Stomach (tissue), 8 donors: ENCODE measurements at regions not wholly inside any gene's neighbourhood (a gene's known extent, or its start where the extent isn't known, plus 50 kb on each side); places are given as distances from the start of the nearest gene placed in this dataset.

Source experiments
- DNase-seq, 2 donors: peaks; one replicate each; pipeline versions ENCODE4 v3.0.0 to v3.0.0-alpha.2; 2013 to 2019
- H3K27ac ChIP-seq, 5 donors: fragments of 200-600 bp in 4 of 5; sonication (generic) in 4 of 5; one replicate each; pipeline ENCODE4 v1.5.1; 2013 to 2019; ENCODE audit warnings: mild to moderate bottlenecking in 1 of 5, moderate library complexity in 1 of 5
- H3K27me3 ChIP-seq, 3 donors: fragments of 200-600 bp; sonication (generic); one replicate each; pipeline ENCODE4 v1.5.1; 2017 to 2019; ENCODE audit warnings: mixed run types in 1 of 3
- H3K36me3 ChIP-seq, 4 donors: fragments of 200-600 bp; sonication (generic); 1 replicate in 3 of 4; 2 replicates in 1 of 4; pipeline ENCODE4 v1.5.1; 2016 to 2019
- H3K4me1 ChIP-seq, 4 donors: fragments of 200-600 bp; sonication (generic); one replicate each; pipeline ENCODE4 v1.5.1; 2016 to 2019
- H3K4me3 ChIP-seq, 4 donors: fragments of 200-600 bp; sonication (generic) in 3 of 4; one replicate each; pipeline ENCODE4 v1.5.1; 2016 to 2019; ENCODE audit warnings: mild to moderate bottlenecking in 1 of 4
- H3K9me3 ChIP-seq, 4 donors: fragments of 200-600 bp; sonication (generic); one replicate each; pipeline ENCODE4 v1.5.1; 2016 to 2019
- CTCF ChIP-seq, 7 experiments: fragments of 450-650 bp in 4 of 7; fragments of 200-600 bp in 3 of 7; sonication (generic) in 3 of 7; IDR thresholded peaks; one replicate each; pipeline ENCODE4 v1.5.1; 2016 to 2019; ENCODE audit warnings: antibody characterized with exemption in 7 of 7, control low read depth in 2 of 7, mild to moderate bottlenecking in 1 of 7
- EP300 ChIP-seq: sonication (generic); formaldehyde crosslinking; IDR thresholded peaks from one replicate; pipeline ENCODE4 v1.6.1; 2017; ENCODE audit warnings: antibody characterized with exemption
- POLR2A ChIP-seq, 4 donors: fragments of 450-650 bp; IDR thresholded peaks; one replicate each; pipeline ENCODE4 v1.6.1; 2016; ENCODE audit warnings: antibody characterized with exemption in 4 of 4, control low read depth in 2 of 4, mild to moderate bottlenecking in 1 of 4, moderate library complexity in 1 of 4
- POLR2AphosphoS5 ChIP-seq, 3 donors: sonication (generic); formaldehyde crosslinking; IDR thresholded peaks; one replicate each; pipeline ENCODE4 v1.6.1; 2016; ENCODE audit warnings: antibody characterized with exemption in 3 of 3
- WGBS, 5 donors: extraction: QIAGEN DNeasy Blood & Tissue Kit in 3 of 5; methylation state at CpG; one replicate each; pipeline versions ENCODE4 v1.1.5 to v1.1.7; 2013 to 2018; 5-methylcytosine and 5-hydroxymethylcytosine counted together
- intact Hi-C: fragments of 100-400 bp; cut with DNase I; formaldehyde crosslinking; loops from one replicate; pipeline ENCODE4 v1.15.1; 2023; ENCODE audit warnings: low total_unique reads
- donor health status: healthy with polysubstance abuse.
- donor health status: Bipolar disorder and iron deficiency.
- donor health status: healthy.

GRCh38 chr15:93311620-93312019 lies 222.6 kb upstream of the RGMA start:
- no peak overlapping the region for H3K27ac ChIP-seq

GRCh38 chr15:93308026-93308690 lies 219.1 kb upstream of the RGMA start:
- no peaks in the 10 kb centered on the region for H3K9me3 ChIP-seq
- WGBS, 5 donors, result 90 to 93% (median 92%) methylated on average over 16 of the region's 16 CpGs
- H3K4me3 ChIP-seq, result no peak overlapping the region
- H3K27ac ChIP-seq, result no peak overlapping the region
- no peaks in the 10 kb centered on the region for H3K36me3 ChIP-seq
- intact Hi-C loops, result no loop called here
- peaks cover 0 to 4% (median 0%) of the 10 kb centered on the region in 4 donors for H3K4me1 ChIP-seq
- DNase-seq, result no peak
- no peak for TF ChIP-seq EP300
- no peaks in the 10 kb centered on the region for H3K27me3 ChIP-seq

More at GRCh38 chr15:93311620-93312019, 222.6 kb upstream of the RGMA start:
- no peak for DNase-seq
- whole genome bisulfite sequencing, 5 donors, result 82 to 91% (median 86%) methylated on average over 6 to 11 of the region's 11 CpGs
- Histone ChIP-seq H3K36me3 (no peaks in the 10 kb centered on the region), H3K4me1 (peaks cover 0 to 4% (median 0%) of the 10 kb centered on the region in 4 donors), H3K27me3 (no peaks in the 10 kb centered on the region), H3K9me3 (no peaks in the 10 kb centered on the region), H3K4me3 (no peak overlapping the region)
- no peak for TF ChIP-seq EP300
- TF ChIP-seq POLR2AphosphoS5 (IDR thresholded peaks at IDR 0.05), result no peak
- no peak for TF ChIP-seq POLR2A (IDR thresholded peaks at IDR 0.05)
- no peak for TF ChIP-seq CTCF (IDR thresholded peaks at IDR 0.05)
- intact Hi-C loops, result no loop called here

GRCh38 chr15:93307513-93307912 lies 218.5 kb upstream of the RGMA start:
- Histone ChIP-seq H3K9me3 (no peaks in the 10 kb centered on the region), H3K4me1 (peaks cover 0 to 3% (median 0%) of the 10 kb centered on the region in 4 donors), H3K36me3 (no peaks in the 10 kb centered on the region), H3K27ac (no peak overlapping the region), H3K27me3 (no peaks in the 10 kb centered on the region), H3K4me3 (no peak overlapping the region)
- DNase-seq, result no peak
- 85 to 91% (median 87%) methylated on average over 14 of the region's 14 CpGs for WGBS, 5 donors
- intact Hi-C loops, result no loop called here
- TF ChIP-seq EP300 (no peak), POLR2A (IDR thresholded peaks at IDR 0.05) (no peak), CTCF (IDR thresholded peaks at IDR 0.05) (no peak), POLR2AphosphoS5 (IDR thresholded peaks at IDR 0.05) (no peak)

GRCh38 chr15:93305306-93305705 lies 216.3 kb upstream of the RGMA start:
- H3K36me3 ChIP-seq, result no peaks in the 10 kb centered on the region
- DNase-seq, result no peak
- H3K4me1 ChIP-seq, result no peaks in the 10 kb centered on the region
- whole genome bisulfite sequencing, 5 donors, result 52 to 69% (median 69%) methylated on average over 2 of the region's 2 CpGs
- H3K27me3 ChIP-seq, result no peaks in the 10 kb centered on the region
- intact Hi-C loops, result no loop called here
- no peak overlapping the region for H3K4me3 ChIP-seq
- H3K9me3 ChIP-seq, result no peaks in the 10 kb centered on the region
- no peak for TF ChIP-seq POLR2A (IDR thresholded peaks at IDR 0.05)
- TF ChIP-seq EP300, result no peak
- no peak for TF ChIP-seq CTCF (IDR thresholded peaks at IDR 0.05)
- TF ChIP-seq POLR2AphosphoS5 (IDR thresholded peaks at IDR 0.05), result no peak
- no peak overlapping the region for H3K27ac ChIP-seq

- WGBS, 5 donors, result 70 to 86% (median 84%) methylated on average over 6 of the region's 6 CpGs
- DNase-seq, result peak in 1 of 2 donors; percentile 30
- Histone ChIP-seq H3K4me1 (no peaks in the 10 kb centered on the region), H3K27ac (no peak overlapping the region), H3K36me3 (no peaks in the 10 kb centered on the region), H3K9me3 (no peaks in the 10 kb centered on the region), H3K27me3 (no peaks in the 10 kb centered on the region), H3K4me3 (no peak overlapping the region)
- TF ChIP-seq EP300 (no peak), CTCF (IDR thresholded peaks at IDR 0.05) (no peak), POLR2AphosphoS5 (IDR thresholded peaks at IDR 0.05) (no peak), POLR2A (IDR thresholded peaks at IDR 0.05) (no peak)
- intact Hi-C loops, result no loop called here
Observed at GRCh38 chr15:93302080-93302765, 213.2 kb upstream of the RGMA start.
